HepG2 (cell line): ENCODE measurements at regions not wholly inside any gene's neighbourhood (a gene's known extent, or its start where the extent isn't known, plus 50 kb on each side); places are given as distances from the start of the nearest gene placed in this dataset.

Source experiments
- EP300 ChIP-seq, 3 experiments: sonication (generic) in 1 of 3; formaldehyde crosslinking in 1 of 3; IDR thresholded peaks; 2 replicates each; pipeline versions ENCODE4 v1.5.1 to v1.6.1; 2011 to 2020; ENCODE audit warnings: low read depth in 2 of 3, low read length in 2 of 3, borderline replicate concordance in 1 of 3, improper control_type of control experiment in 1 of 3, mild to moderate bottlenecking in 1 of 3, missing genetic modification reagents in 1 of 3, moderate library complexity in 1 of 3
- EZH2 ChIP-seq: conservative IDR thresholded peaks from 2 replicates; pipeline ENCODE4 v1.6.1; 2012; ENCODE audit warnings: mild to moderate bottlenecking, low read depth, low read length, moderate library complexity
- JUND ChIP-seq: sonication (generic); formaldehyde crosslinking; IDR thresholded peaks from 2 replicates; pipeline ENCODE4 v1.8.0; 2022; ENCODE audit warnings: mild to moderate bottlenecking, missing genetic modification reagents
- POLR2AphosphoS5 ChIP-seq: IDR thresholded peaks from 2 replicates; pipeline ENCODE4 v1.6.1; 2012; ENCODE audit warnings: low read depth, low read length
- TP53 ChIP-seq: sonication (generic); formaldehyde crosslinking; conservative IDR thresholded peaks from 2 replicates; pipeline ENCODE4 v1.4.0; 2020; ENCODE audit warnings: missing genetic modification reagents
- ZNF207 ChIP-seq: fragments of 450-650 bp; IDR thresholded peaks from 2 replicates; pipeline ENCODE4 v1.6.1; 2016; ENCODE audit warnings: antibody characterized with exemption, borderline replicate concordance

GRCh38 chr6:169020821-169021220 is 232.8 kb downstream of the THBS2 start:
- TF ChIP-seq EZH2 (no peak), TP53 (CRISPR knock-in tag) (no peak), POLR2AphosphoS5 (no peak), JUND (no peak), EP300 (IDR thresholded peaks at IDR 0.05; ENCODE audit: low read depth in 2 of 2, low read length in 2 of 2) (no peak), EP300 (CRISPR knock-in tag; IDR thresholded peaks at IDR 0.05; ENCODE audit: borderline replicate concordance) (no peak), ZNF207 (no peak)
